H9 (cell line): ENCODE measurements at regions not wholly inside any gene's neighbourhood (a gene's known extent, or its start where the extent isn't known, plus 50 kb on each side); places are given as distances from the start of the nearest gene placed in this dataset.

Experiments used
- DNase-seq: peaks from one replicate; pipeline ENCODE4 v3.0.0-alpha.2; 2017
- H2AFZ ChIP-seq: one replicate; pipeline ENCODE4 v1.6.1; 2013; ENCODE audit warnings: mild to moderate bottlenecking, low read length, control low read depth, moderate library complexity
- H2AK5ac ChIP-seq: 2 replicates; pipeline ENCODE4 v1.6.1; 2013; ENCODE audit warnings: low read length, control low read depth, mixed read lengths; ENCODE audit not compliant: insufficient read length
- H2BK120ac ChIP-seq: one replicate; pipeline ENCODE4 v1.6.1; 2013; ENCODE audit warnings: low read depth, mild to moderate bottlenecking, low read length, control low read depth, inconsistent platforms; ENCODE audit not compliant: poor library complexity, severe bottlenecking
- H2BK12ac ChIP-seq: 2 replicates; pipeline ENCODE4 v1.6.1; 2013; ENCODE audit warnings: low read length, control low read depth, mixed read lengths, low read depth; ENCODE audit not compliant: insufficient read length
- H2BK15ac ChIP-seq: 2 replicates; pipeline ENCODE4 v1.6.1; 2013; ENCODE audit warnings: low read depth, low read length, control low read depth
- H2BK20ac ChIP-seq: one replicate; pipeline ENCODE4 v1.6.1; 2013; ENCODE audit warnings: low read depth, mild to moderate bottlenecking, low read length, control low read depth, inconsistent platforms; ENCODE audit not compliant: poor library complexity, severe bottlenecking
- H2BK5ac ChIP-seq: 2 replicates; pipeline ENCODE4 v1.6.1; 2013; ENCODE audit warnings: low read length, control low read depth, mixed read lengths; ENCODE audit not compliant: insufficient read length
- H3K14ac ChIP-seq: 2 replicates; pipeline ENCODE4 v1.6.1; 2013; ENCODE audit warnings: low read length, control low read depth; ENCODE audit not compliant: insufficient read depth
- H3K18ac ChIP-seq: 2 replicates; pipeline ENCODE4 v1.6.1; 2013; ENCODE audit warnings: low read depth, mild to moderate bottlenecking, mixed read lengths, low read length, control low read depth; ENCODE audit not compliant: insufficient read length
- H3K23ac ChIP-seq: 2 replicates; pipeline ENCODE4 v1.6.1; 2013; ENCODE audit warnings: low read length, control low read depth, mixed read lengths, low read depth; ENCODE audit not compliant: insufficient read length
- H3K23me2 ChIP-seq: 2 replicates; pipeline ENCODE4 v1.6.1; 2013; ENCODE audit warnings: low read depth, mild to moderate bottlenecking, mixed read lengths, low read length, control low read depth; ENCODE audit not compliant: insufficient read length, poor library complexity, severe bottlenecking
- H3K27ac ChIP-seq: 2 replicates; pipeline ENCODE4 v1.5.1; 2013; ENCODE audit warnings: low read length, control low read depth, mixed read lengths, low read depth; ENCODE audit not compliant: insufficient read length
- H3K27me3 ChIP-seq: 2 replicates; pipeline ENCODE4 v1.6.1; 2013; ENCODE audit warnings: low read length, control low read depth, inconsistent platforms; ENCODE audit not compliant: insufficient read depth
- H3K4ac ChIP-seq: 2 replicates; pipeline ENCODE4 v1.6.1; 2013; ENCODE audit warnings: low read depth, mild to moderate bottlenecking, control low read depth, inconsistent platforms, low read length, moderate library complexity
- H3K4me1 ChIP-seq: 2 replicates; pipeline ENCODE4 v1.6.1; 2013; ENCODE audit warnings: low read length, control low read depth, inconsistent platforms; ENCODE audit not compliant: insufficient read depth
- H3K4me2 ChIP-seq: 2 replicates; pipeline ENCODE4 v1.6.1; 2013; ENCODE audit warnings: low read length, control low read depth, mixed read lengths; ENCODE audit not compliant: insufficient read length, insufficient read depth
- H3K56ac ChIP-seq: 2 replicates; pipeline ENCODE4 v1.6.1; 2013; ENCODE audit warnings: low read depth, mild to moderate bottlenecking, mixed read lengths, low read length, control low read depth; ENCODE audit not compliant: insufficient read length
- H3K79me1 ChIP-seq: 2 replicates; pipeline ENCODE4 v1.6.1; 2013; ENCODE audit warnings: low read depth, mild to moderate bottlenecking, moderate library complexity, low read length, control low read depth, inconsistent platforms; ENCODE audit not compliant: insufficient read depth, poor library complexity, severe bottlenecking
- H3K79me2 ChIP-seq: 2 replicates; pipeline ENCODE4 v1.6.1; 2013; ENCODE audit warnings: low read length, control low read depth, inconsistent platforms; ENCODE audit not compliant: insufficient read depth
- H3K9ac ChIP-seq: 2 replicates; pipeline ENCODE4 v1.6.1; 2013; ENCODE audit warnings: low read length, control low read depth, mixed read lengths; ENCODE audit not compliant: insufficient read length; ENCODE audit errors: extremely low read depth
- H3K9me3 ChIP-seq: one replicate; pipeline ENCODE4 v1.6.1; 2013; ENCODE audit warnings: low read depth, low read length, inconsistent platforms; ENCODE audit not compliant: control insufficient read depth
- H3T11ph ChIP-seq: one replicate; pipeline ENCODE4 v1.6.1; 2013; ENCODE audit warnings: mild to moderate bottlenecking, low read length, control low read depth, inconsistent platforms
- H4K20me1 ChIP-seq: one replicate; pipeline ENCODE4 v1.6.1; 2013; ENCODE audit not compliant: control insufficient read depth, insufficient read length, insufficient read depth
- H4K5ac ChIP-seq: 2 replicates; pipeline ENCODE4 v1.6.1; 2013; ENCODE audit warnings: low read depth, mild to moderate bottlenecking, mixed read lengths, low read length, control low read depth; ENCODE audit not compliant: insufficient read length
- H4K8ac ChIP-seq: replicated peaks from 2 replicates; pipeline ENCODE4 v1.6.1; 2013; ENCODE audit warnings: low read length, control low read depth, mixed read lengths, low read depth; ENCODE audit not compliant: insufficient read length
- H4K91ac ChIP-seq: 2 replicates; pipeline ENCODE4 v1.6.1; 2013; ENCODE audit warnings: low read depth, mild to moderate bottlenecking, moderate library complexity, mixed read lengths, low read length, control low read depth; ENCODE audit not compliant: insufficient read length
- H3K27ac Mint-ChIP-seq, 3 experiments: 2 replicates in 2 of 3; 3 replicates in 1 of 3; pipeline ENCODE4 v1.8.0; 2020 to 2021; ENCODE audit warnings: mixed read lengths in 3 of 3, mild to moderate bottlenecking in 1 of 3, moderate library complexity in 1 of 3
- H3K27me3 Mint-ChIP-seq: 2 replicates; pipeline ENCODE4 v1.8.0; 2021; ENCODE audit warnings: low read depth, mild to moderate bottlenecking, moderate library complexity, mixed read lengths
- H3K36me3 Mint-ChIP-seq, 3 experiments: 2 replicates in 2 of 3; 3 replicates in 1 of 3; pipeline ENCODE4 v1.8.0; 2020 to 2021; ENCODE audit warnings: low read depth in 3 of 3, mixed read lengths in 3 of 3; ENCODE audit not compliant: insufficient read depth in 1 of 3
- H3K4me1 Mint-ChIP-seq, 2 experiments: 2 replicates each; pipeline ENCODE4 v1.8.0; 2020; ENCODE audit warnings: mixed read lengths in 2 of 2
- H3K4me3 Mint-ChIP-seq, 2 experiments: 2 replicates in 1 of 2; 3 replicates in 1 of 2; pipeline ENCODE4 v1.8.0; 2020 to 2021; ENCODE audit warnings: mild to moderate bottlenecking in 2 of 2, mixed read lengths in 2 of 2, moderate library complexity in 1 of 2
- H3K9me3 Mint-ChIP-seq, 2 experiments: 2 replicates in 1 of 2; 3 replicates in 1 of 2; pipeline ENCODE4 v1.8.0; 2020; ENCODE audit warnings: mild to moderate bottlenecking in 2 of 2, mixed read lengths in 2 of 2, moderate library complexity in 1 of 2
- WGBS: extraction: QIAGEN DNeasy Blood & Tissue Kit; methylation state at CpG from one replicate; pipeline ENCODE4 v1.1.7; 2013; ENCODE audit warnings: missing lambda C conversion rate, low lambda C conversion rate, mixed read lengths; ENCODE audit not compliant: insufficient read length; ENCODE audit errors: extremely low coverage; 5-methylcytosine and 5-hydroxymethylcytosine counted together
- TF ChIP-seq, protein P1 (sequence below): fragments of 200-600 bp; sonication (generic); conservative IDR thresholded peaks from 3 replicates; pipeline ENCODE4 v1.8.0; 2021; ENCODE audit warnings: antibody characterized with exemption, mild to moderate bottlenecking

DNA sequence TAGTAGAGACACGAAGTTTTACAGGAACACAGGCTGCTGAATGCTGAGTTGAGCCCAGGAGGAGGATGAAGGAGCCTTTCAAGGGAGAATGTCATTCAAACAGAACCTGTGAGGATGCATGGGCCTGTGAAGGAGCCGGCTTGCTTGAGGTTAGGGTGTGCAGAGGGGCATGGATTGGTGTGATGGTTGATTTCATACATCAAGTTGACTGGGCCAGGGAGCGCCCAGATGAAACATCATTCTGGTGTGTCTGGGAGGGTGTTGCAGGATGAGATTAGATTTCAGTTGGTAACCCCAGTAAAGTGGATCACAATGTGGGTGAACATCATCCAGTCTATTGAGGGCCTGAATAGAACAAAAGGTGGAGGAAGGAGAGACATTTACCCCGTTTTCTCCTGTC lies 243.6 kb downstream of the EDEM1 start:
- Histone ChIP-seq H3K56ac (no peak overlapping the region), H4K20me1 (no peaks in the 10 kb centered on the region), H2BK20ac (no peak overlapping the region), H3K27ac (no peak overlapping the region), H2AK5ac (no peak overlapping the region), H3K4ac (no peak overlapping the region), H2BK5ac (no peak overlapping the region), H3K79me1 (no peaks in the 10 kb centered on the region), H3K23me2 (no peaks in the 10 kb centered on the region), H3K9me3 (no peaks in the 10 kb centered on the region), H3K4me2 (no peak overlapping the region), H3K14ac (no peak overlapping the region), H3K79me2 (no peaks in the 10 kb centered on the region), H2BK15ac (no peak overlapping the region), H2BK12ac (no peak overlapping the region), H4K5ac (no peak overlapping the region), H4K91ac (no peak overlapping the region), H2AFZ (no peak overlapping the region), H3K9ac (no peak overlapping the region), H3K27me3 (no peaks in the 10 kb centered on the region), H3K23ac (no peak overlapping the region), H3T11ph (no peak overlapping the region), H4K8ac (no peak overlapping the region), H3K4me1 (no peaks in the 10 kb centered on the region), H2BK120ac (no peak overlapping the region), H3K18ac (no peak overlapping the region)
- TF ChIP-seq, protein P1, sequence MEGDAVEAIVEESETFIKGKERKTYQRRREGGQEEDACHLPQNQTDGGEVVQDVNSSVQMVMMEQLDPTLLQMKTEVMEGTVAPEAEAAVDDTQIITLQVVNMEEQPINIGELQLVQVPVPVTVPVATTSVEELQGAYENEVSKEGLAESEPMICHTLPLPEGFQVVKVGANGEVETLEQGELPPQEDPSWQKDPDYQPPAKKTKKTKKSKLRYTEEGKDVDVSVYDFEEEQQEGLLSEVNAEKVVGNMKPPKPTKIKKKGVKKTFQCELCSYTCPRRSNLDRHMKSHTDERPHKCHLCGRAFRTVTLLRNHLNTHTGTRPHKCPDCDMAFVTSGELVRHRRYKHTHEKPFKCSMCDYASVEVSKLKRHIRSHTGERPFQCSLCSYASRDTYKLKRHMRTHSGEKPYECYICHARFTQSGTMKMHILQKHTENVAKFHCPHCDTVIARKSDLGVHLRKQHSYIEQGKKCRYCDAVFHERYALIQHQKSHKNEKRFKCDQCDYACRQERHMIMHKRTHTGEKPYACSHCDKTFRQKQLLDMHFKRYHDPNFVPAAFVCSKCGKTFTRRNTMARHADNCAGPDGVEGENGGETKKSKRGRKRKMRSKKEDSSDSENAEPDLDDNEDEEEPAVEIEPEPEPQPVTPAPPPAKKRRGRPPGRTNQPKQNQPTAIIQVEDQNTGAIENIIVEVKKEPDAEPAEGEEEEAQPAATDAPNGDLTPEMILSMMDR, result no peak
- H3K4me1 Mint-ChIP-seq, result peaks cover 4 to 5% of the 10 kb centered on the region in 2 experiments; a peak in 3 of 4 replicates
- H3K9me3 Mint-ChIP-seq, result no peaks in the 10 kb centered on the region; a peak in 3 of 5 replicates
- no peak overlapping the region; a peak in 1 of 7 replicates for H3K27ac Mint-ChIP-seq
- WGBS, result no CpG with 5 or more reads among the region's 4 CpGs
- H3K4me3 Mint-ChIP-seq, result no peak overlapping the region
- no peaks in the 10 kb centered on the region; a peak in 1 of 7 replicates for H3K36me3 Mint-ChIP-seq
- no peak for DNase-seq
- no peaks in the 10 kb centered on the region; the same call in none of the 2 replicates for H3K27me3 Mint-ChIP-seq
